ENCODE measurements at regions not wholly inside any gene's neighbourhood (a gene's known extent, or its start where the extent isn't known, plus 50 kb on each side); places are given as distances from the start of the nearest gene placed in this dataset.

DNA sequence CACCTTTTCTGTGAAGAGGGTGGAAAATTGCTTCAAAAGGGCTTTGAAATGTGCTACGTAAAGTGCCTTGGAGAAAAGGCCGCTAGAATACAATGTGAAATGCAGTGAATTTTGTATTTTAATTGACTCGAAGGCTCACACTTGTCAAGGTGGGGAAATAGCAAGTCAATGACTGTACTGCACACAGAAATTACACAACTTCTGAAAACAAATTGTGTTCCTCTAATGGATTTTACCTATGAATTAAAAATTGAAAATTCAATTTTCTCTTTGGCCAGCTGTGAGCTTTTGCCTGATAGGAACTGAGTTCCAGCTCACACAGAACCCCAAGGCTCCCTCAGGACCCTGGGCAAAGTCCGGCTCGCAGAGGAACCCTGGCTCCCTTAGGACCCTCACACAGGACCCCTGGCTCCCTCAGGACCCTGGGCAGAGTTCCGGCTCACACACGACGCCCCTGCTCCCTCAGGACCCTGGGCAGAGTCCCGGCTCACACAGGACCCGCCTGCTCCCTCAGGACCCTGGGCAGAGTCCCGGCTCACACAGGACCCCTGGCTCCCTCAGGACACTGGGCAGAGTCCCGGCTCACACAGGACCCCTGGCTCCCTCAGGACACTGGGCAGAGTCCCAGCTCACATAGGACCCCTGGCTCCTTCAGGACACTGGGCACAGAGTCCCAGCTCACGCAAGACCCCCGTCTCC lies 324.9 kb downstream of the UQCRFS1 start:
- no peak overlapping the region for H2AK5ac ChIP-seq (ENCODE audit: insufficient read length, low read length)
- no peak overlapping the region for H2BK120ac ChIP-seq (ENCODE audit: low read depth, low read length, poor library complexity, severe bottlenecking)
- H3K27ac ChIP-seq (ENCODE audit: insufficient read length, low read depth, low read length) = no peak overlapping the region
- no peak overlapping the region for H2AFZ ChIP-seq (ENCODE audit: low read length)
- peaks cover 11% of the 10 kb centered on the region; the same call in 1 of the 2 replicates for H3K4me1 ChIP-seq (ENCODE audit: insufficient read depth, low read length)
- H3T11ph ChIP-seq (ENCODE audit: low read length) = no peak overlapping the region
- no peak overlapping the region for H2BK15ac ChIP-seq (ENCODE audit: low read depth, low read length)
- H3K18ac ChIP-seq (ENCODE audit: insufficient read length, low read depth, low read length) = no peak overlapping the region
- Mint-ChIP-seq H3K9me3 (peaks cover 0 to 3% of the 10 kb centered on the region in 2 experiments; a peak in 2 of 5 replicates), H3K36me3 (ENCODE audit: insufficient read depth in 1 of 3, low read depth in 3 of 3) (peaks cover 0 to 2% (median 0%) of the 10 kb centered on the region in 3 experiments; a peak in 2 of 7 replicates), H3K4me1 (peaks cover 43 to 44% of the 10 kb centered on the region in 2 experiments), H3K27ac (no peak overlapping the region; a peak in 1 of 7 replicates), H3K27me3 (ENCODE audit: low read depth) (peaks cover 1% of the 10 kb centered on the region), H3K4me3 (no peak overlapping the region)
- TF ChIP-seq, protein P1, sequence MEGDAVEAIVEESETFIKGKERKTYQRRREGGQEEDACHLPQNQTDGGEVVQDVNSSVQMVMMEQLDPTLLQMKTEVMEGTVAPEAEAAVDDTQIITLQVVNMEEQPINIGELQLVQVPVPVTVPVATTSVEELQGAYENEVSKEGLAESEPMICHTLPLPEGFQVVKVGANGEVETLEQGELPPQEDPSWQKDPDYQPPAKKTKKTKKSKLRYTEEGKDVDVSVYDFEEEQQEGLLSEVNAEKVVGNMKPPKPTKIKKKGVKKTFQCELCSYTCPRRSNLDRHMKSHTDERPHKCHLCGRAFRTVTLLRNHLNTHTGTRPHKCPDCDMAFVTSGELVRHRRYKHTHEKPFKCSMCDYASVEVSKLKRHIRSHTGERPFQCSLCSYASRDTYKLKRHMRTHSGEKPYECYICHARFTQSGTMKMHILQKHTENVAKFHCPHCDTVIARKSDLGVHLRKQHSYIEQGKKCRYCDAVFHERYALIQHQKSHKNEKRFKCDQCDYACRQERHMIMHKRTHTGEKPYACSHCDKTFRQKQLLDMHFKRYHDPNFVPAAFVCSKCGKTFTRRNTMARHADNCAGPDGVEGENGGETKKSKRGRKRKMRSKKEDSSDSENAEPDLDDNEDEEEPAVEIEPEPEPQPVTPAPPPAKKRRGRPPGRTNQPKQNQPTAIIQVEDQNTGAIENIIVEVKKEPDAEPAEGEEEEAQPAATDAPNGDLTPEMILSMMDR (conservative IDR thresholded peaks at IDR 0.05) = no peak
- no peaks in the 10 kb centered on the region for H3K9me3 ChIP-seq (ENCODE audit: control insufficient read depth, low read depth, low read length)
- H3K27me3 ChIP-seq (ENCODE audit: insufficient read depth, low read length) = no peaks in the 10 kb centered on the region
- no peak overlapping the region for H4K91ac ChIP-seq (ENCODE audit: insufficient read length, low read depth, low read length)
- H3K23ac ChIP-seq (ENCODE audit: insufficient read length, low read depth, low read length) = no peak overlapping the region
- H3K4me2 ChIP-seq (ENCODE audit: insufficient read depth, insufficient read length, low read length) = no peak overlapping the region
- no peaks in the 10 kb centered on the region for H3K79me1 ChIP-seq (ENCODE audit: insufficient read depth, low read depth, low read length, poor library complexity, severe bottlenecking)
- H3K14ac ChIP-seq (ENCODE audit: insufficient read depth, low read length) = no peak overlapping the region
- DNase-seq = peak; percentile 46
- H4K8ac ChIP-seq (replicated peaks; ENCODE audit: insufficient read length, low read depth, low read length) = no peak overlapping the region
- H2BK20ac ChIP-seq (ENCODE audit: low read depth, low read length, poor library complexity, severe bottlenecking) = no peak overlapping the region
- WGBS (ENCODE audit: extremely low coverage, insufficient read length, low lambda C conversion rate) = no CpG with 5 or more reads among the region's 14 CpGs
- H4K5ac ChIP-seq (ENCODE audit: insufficient read length, low read depth, low read length) = no peak overlapping the region
- peaks cover 2% of the 10 kb centered on the region for H3K23me2 ChIP-seq (ENCODE audit: insufficient read length, low read depth, low read length, poor library complexity, severe bottlenecking)
- no peak overlapping the region for H2BK5ac ChIP-seq (ENCODE audit: insufficient read length, low read length)
- H3K9ac ChIP-seq (ENCODE audit: extremely low read depth, insufficient read length, low read length) = no peak overlapping the region
- no peak overlapping the region for H2BK12ac ChIP-seq (ENCODE audit: insufficient read length, low read depth, low read length)
- H4K20me1 ChIP-seq (ENCODE audit: control insufficient read depth, insufficient read depth, insufficient read length) = no peaks in the 10 kb centered on the region
- no peak overlapping the region for H3K4ac ChIP-seq (ENCODE audit: low read depth, low read length)
- no peak overlapping the region for H3K56ac ChIP-seq (ENCODE audit: insufficient read length, low read depth, low read length)
- H3K79me2 ChIP-seq (ENCODE audit: insufficient read depth, low read length) = no peaks in the 10 kb centered on the region
